GM21526 (cell line): ENCODE measurements at regions not wholly inside any gene's neighbourhood (a gene's known extent, or its start where the extent isn't known, plus 50 kb on each side); places are given as distances from the start of the nearest gene placed in this dataset.

Experiments
- ATAC-seq: cut with Tn5 transposase; IDR thresholded peaks from one replicate; pipeline ENCODE4 v1.9.1; 2021; ENCODE audit warnings: moderate library complexity; ENCODE audit not compliant: unreplicated experiment, low FRiP score

DNA sequence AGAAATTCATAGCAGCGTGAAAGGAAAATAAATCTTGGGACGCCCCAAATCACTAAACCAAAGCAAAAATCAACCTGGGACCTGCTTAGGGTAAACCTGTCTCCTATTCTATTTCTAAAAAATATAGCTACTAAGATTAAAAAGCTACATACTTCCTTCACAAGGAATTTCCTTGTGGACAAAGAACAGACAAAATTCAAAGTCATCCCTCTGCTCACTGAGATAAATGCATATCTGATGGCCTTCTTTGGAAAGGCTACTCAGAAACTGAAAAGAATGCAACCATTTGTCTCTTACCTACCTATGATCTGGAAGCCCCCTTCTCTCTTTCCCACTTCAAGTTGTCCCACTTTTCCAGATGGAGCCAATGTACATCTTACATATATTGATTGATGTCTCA, 93.0 kb upstream of the CNOT2 start:
- no peak for ATAC-seq

DNA sequence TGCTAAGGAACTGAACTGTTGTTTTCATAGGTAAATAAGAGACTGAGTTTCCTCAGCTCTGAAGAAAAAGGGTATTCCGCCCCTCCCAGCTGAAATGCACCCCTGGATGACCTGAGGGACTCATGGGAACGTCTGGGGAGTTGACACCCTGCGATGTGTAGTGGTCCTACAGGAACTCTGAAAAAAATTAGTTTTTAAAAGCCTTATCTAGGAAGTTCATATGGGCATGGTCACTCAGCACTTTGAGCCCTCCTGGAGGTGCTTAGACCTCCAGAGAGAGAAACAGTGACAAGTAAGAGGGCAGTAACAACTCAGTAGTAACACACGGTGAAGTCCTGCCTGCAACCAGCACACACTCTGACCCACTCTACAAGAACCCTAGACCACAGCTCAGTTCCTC, 91.2 kb upstream of the CNOT2 start:
- no peak for ATAC-seq

- no peak for ATAC-seq
Observed at GRCh38 chr12:70154087-70154638, 89.1 kb upstream of the CNOT2 start.

DNA sequence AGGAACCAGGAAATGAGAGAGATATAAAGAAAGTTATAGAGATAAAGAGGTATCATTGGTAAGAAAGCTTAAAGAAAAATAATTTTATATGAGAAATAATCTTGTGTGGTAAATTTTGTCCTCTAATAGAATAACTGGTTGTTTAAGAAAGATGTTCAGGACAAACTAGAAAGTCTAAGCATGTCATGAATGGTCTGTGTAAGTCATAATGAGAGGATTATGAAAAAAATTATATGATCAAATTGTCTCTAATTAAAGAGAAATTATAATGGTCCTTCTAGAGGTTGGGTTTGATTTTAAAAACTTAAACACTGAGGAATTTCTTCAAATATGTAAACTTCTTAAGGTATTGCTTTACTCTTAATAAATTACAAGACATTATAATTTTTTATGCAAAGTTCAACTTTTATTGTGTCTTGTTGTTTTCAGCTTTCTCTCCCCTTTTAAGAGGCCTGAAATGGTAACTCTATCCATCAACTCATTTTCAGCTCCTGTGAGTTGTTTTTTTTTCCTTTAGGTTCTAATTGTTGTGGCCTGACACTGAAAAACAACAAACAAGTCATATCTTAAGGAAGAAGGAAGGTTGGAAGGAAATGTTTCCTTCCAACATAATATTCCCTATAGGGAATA, 88.2 kb upstream of the CNOT2 start:
- ATAC-seq = no peak

DNA sequence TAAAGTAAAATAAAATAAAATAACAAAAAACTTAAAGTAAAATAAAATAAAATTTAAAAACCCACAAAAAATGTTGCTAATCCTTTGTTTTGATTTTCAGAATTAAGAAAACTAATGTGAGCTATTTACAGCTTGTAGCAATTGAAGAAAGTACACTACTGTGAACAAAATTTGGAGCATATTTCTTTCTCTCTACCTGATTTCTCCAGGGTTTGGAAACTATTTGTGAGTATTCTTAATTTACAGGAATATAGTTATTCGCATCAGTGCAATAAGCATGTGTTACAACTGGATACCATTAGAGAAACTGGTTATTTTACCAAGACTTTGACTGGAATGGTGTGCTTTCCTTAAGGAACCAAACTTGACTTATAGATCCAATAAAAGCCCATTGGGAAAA, 86.1 kb upstream of the CNOT2 start:
- ATAC-seq = no peak

DNA sequence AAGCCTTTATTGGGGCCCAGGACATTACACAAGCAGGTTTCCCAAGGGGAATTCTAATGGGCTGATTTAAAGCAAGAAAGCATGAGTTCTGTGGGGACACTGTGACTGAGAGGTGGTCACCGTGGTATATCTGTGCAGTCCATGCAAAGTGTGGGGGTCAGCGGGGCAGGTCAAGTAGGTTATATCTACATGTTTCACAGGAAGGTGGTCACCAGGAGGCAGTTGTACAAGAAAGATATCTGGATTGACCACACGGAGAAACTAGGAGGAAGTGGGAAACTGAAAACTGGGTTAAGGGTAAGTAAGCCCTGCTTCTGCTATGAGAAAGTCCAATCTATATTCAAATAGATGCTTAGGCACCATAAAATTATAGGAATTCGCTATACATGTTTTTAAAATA, 77.8 kb upstream of the CNOT2 start:
- ATAC-seq = no peak

- ATAC-seq = no peak
Observed at GRCh38 chr12:70176290-70176689, 66.9 kb upstream of the CNOT2 start.

GRCh38 chr12:70177631-70178030, 65.6 kb upstream of the CNOT2 start:
- ATAC-seq = no peak

DNA sequence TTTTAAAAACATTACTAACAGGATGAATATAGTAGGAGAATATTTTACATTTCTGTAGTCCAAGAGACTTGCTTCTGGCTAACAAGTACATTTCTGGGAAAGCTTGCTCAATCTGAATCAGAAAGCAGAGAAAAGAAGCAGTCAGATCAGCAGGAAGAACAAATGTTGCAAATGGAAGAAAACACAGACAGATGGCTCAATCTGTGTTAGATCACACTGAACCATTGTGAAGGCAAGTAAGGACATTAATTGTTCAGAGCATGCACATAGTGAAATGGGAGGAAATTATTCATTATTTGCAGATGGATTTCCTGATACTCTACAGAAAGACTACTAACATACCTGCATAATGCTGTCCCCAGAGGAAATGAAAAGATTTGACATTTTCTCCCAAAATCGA, 65.2 kb upstream of the CNOT2 start:
- no peak for ATAC-seq

GRCh38 chr12:70180130-70180529, 63.1 kb upstream of the CNOT2 start:
- no peak for ATAC-seq

- no peak for ATAC-seq
Observed at GRCh38 chr12:70185301-70185700, 57.9 kb upstream of the CNOT2 start.

- ATAC-seq = no peak
Observed at GRCh38 chr12:70186436-70186835, 56.8 kb upstream of the CNOT2 start.

- no peak for ATAC-seq
Observed at GRCh38 chr12:70190262-70191010, 52.8 kb upstream of the CNOT2 start.
